SU-DHL-6 (cell line): ENCODE measurements at regions not wholly inside any gene's neighbourhood (a gene's known extent, or its start where the extent isn't known, plus 50 kb on each side); places are given as distances from the start of the nearest gene placed in this dataset.

Experiments used
- CTCF ChIP-seq: fragments of 200-600 bp; sonication (generic); IDR thresholded peaks from one replicate; pipeline ENCODE4 v1.5.1; 2017; ENCODE audit warnings: antibody characterized with exemption, mild to moderate bottlenecking, low read length, moderate library complexity; ENCODE audit not compliant: insufficient read depth, poor library complexity, severe bottlenecking
- EZH2phosphoT487 ChIP-seq: fragments of 200-600 bp; sonication (generic), shearing (Covaris generic); conservative IDR thresholded peaks from 2 replicates; pipeline ENCODE4 v1.6.1; 2018; ENCODE audit warnings: mild to moderate bottlenecking, antibody characterized with exemption, low read length, moderate library complexity, mixed read lengths

- TF ChIP-seq CTCF (no peak), EZH2phosphoT487 (no peak)
These were observed 200.2 kb downstream of the MRPL39 start for GRCh38 chr21:25406887-25407579.
